PFSK-1 (cell line): ENCODE measurements at regions not wholly inside any gene's neighbourhood (a gene's known extent, or its start where the extent isn't known, plus 50 kb on each side); places are given as distances from the start of the nearest gene placed in this dataset.

Experiments
- FOXP2 ChIP-seq: optimal IDR thresholded peaks from 2 replicates; pipeline ENCODE3; 2011; ENCODE audit warnings: borderline replicate concordance, control low read depth, inconsistent platforms; ENCODE audit not compliant: insufficient read depth; ENCODE audit errors: extremely low read length, extremely low read depth
- POLR2AphosphoS5 ChIP-seq: IDR thresholded peaks from 2 replicates; pipeline ENCODE4 v1.6.1; 2012; ENCODE audit warnings: low read depth, mild to moderate bottlenecking, control low read depth, low read length, moderate library complexity
- SIN3A ChIP-seq: IDR thresholded peaks from 2 replicates; pipeline ENCODE4 v1.6.1; 2012; ENCODE audit warnings: mild to moderate bottlenecking, low read length, moderate library complexity, borderline replicate concordance; ENCODE audit not compliant: insufficient read depth
- TAF1 ChIP-seq: IDR thresholded peaks from 2 replicates; pipeline ENCODE4 v1.6.1; 2012; ENCODE audit warnings: low read length, control low read depth, borderline replicate concordance; ENCODE audit not compliant: insufficient read depth
- TF ChIP-seq, protein P1 (sequence below), 2 experiments: IDR thresholded peaks; 2 replicates each; pipeline versions ENCODE4 v1.6.1 to v1.8.0; 2011 to 2012; ENCODE audit warnings: low read depth in 2 of 2, low read length in 2 of 2, control low read depth in 1 of 2, inconsistent platforms in 1 of 2, mild to moderate bottlenecking in 1 of 2, moderate library complexity in 1 of 2; ENCODE audit not compliant: insufficient read depth in 1 of 2

DNA sequence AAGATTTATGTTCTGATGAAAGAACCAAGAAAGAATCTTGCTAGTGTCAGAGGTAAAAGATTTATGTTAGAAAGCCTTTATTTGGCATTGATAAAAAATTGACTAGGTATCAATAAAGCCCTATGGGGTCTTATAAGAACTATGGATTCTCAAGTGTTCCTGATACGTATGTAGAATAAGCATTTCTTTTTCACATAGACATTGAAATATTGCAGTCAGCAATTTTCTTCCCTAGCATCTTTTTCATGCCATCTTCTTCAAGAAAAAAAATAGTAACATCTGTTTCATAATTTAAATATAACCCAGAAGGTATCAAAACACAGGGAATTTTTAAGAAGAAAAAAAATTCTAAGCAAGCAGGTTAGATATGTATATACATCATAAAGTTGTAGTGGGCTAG is 230.6 kb downstream of the CENPW start:
- TF ChIP-seq SIN3A, result no peak
- no peak for TF ChIP-seq POLR2AphosphoS5
- TF ChIP-seq, protein P1, sequence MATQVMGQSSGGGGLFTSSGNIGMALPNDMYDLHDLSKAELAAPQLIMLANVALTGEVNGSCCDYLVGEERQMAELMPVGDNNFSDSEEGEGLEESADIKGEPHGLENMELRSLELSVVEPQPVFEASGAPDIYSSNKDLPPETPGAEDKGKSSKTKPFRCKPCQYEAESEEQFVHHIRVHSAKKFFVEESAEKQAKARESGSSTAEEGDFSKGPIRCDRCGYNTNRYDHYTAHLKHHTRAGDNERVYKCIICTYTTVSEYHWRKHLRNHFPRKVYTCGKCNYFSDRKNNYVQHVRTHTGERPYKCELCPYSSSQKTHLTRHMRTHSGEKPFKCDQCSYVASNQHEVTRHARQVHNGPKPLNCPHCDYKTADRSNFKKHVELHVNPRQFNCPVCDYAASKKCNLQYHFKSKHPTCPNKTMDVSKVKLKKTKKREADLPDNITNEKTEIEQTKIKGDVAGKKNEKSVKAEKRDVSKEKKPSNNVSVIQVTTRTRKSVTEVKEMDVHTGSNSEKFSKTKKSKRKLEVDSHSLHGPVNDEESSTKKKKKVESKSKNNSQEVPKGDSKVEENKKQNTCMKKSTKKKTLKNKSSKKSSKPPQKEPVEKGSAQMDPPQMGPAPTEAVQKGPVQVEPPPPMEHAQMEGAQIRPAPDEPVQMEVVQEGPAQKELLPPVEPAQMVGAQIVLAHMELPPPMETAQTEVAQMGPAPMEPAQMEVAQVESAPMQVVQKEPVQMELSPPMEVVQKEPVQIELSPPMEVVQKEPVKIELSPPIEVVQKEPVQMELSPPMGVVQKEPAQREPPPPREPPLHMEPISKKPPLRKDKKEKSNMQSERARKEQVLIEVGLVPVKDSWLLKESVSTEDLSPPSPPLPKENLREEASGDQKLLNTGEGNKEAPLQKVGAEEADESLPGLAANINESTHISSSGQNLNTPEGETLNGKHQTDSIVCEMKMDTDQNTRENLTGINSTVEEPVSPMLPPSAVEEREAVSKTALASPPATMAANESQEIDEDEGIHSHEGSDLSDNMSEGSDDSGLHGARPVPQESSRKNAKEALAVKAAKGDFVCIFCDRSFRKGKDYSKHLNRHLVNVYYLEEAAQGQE (IDR thresholded peaks at IDR 0.05; ENCODE audit: insufficient read depth in 1 of 2, low read depth in 2 of 2, low read length in 2 of 2), result no peak
- no peak for TF ChIP-seq TAF1
- no peak for TF ChIP-seq FOXP2

- TF ChIP-seq TAF1 (no peak), SIN3A (no peak), FOXP2 (no peak), POLR2AphosphoS5 (no peak)
- TF ChIP-seq, protein P1 (IDR thresholded peaks at IDR 0.05; ENCODE audit: insufficient read depth in 1 of 2, low read depth in 2 of 2, low read length in 2 of 2), result no peak
These were observed 234.4 kb downstream of the CENPW start for GRCh38 chr6:126574301-126574700.

GRCh38 chr6:126581316-126581715 is 241.4 kb downstream of the CENPW start:
- TF ChIP-seq TAF1, result no peak
- TF ChIP-seq, protein P1 (IDR thresholded peaks at IDR 0.05; ENCODE audit: insufficient read depth in 1 of 2, low read depth in 2 of 2, low read length in 2 of 2), result no peak
- no peak for TF ChIP-seq POLR2AphosphoS5
- no peak for TF ChIP-seq SIN3A
- no peak for TF ChIP-seq FOXP2

GRCh38 chr6:126600258-126600916 is 260.5 kb downstream of the CENPW start:
- no peak for TF ChIP-seq SIN3A

- TF ChIP-seq TAF1 (no peak), FOXP2 (no peak), SIN3A (no peak), POLR2AphosphoS5 (no peak)
- TF ChIP-seq, protein P1 (IDR thresholded peaks at IDR 0.05; ENCODE audit: insufficient read depth in 1 of 2, low read depth in 2 of 2, low read length in 2 of 2), result no peak
These were observed 263.5 kb downstream of the CENPW start for GRCh38 chr6:126603410-126603809.
